ENCODE measurements at regions not wholly inside any gene's neighbourhood (a gene's known extent, or its start where the extent isn't known, plus 50 kb on each side); places are given as distances from the start of the nearest gene placed in this dataset.

GRCh38 chr2:234403751-234404150 lies 93.1 kb downstream of the ARL4C start:
- TF ChIP-seq, protein P1, sequence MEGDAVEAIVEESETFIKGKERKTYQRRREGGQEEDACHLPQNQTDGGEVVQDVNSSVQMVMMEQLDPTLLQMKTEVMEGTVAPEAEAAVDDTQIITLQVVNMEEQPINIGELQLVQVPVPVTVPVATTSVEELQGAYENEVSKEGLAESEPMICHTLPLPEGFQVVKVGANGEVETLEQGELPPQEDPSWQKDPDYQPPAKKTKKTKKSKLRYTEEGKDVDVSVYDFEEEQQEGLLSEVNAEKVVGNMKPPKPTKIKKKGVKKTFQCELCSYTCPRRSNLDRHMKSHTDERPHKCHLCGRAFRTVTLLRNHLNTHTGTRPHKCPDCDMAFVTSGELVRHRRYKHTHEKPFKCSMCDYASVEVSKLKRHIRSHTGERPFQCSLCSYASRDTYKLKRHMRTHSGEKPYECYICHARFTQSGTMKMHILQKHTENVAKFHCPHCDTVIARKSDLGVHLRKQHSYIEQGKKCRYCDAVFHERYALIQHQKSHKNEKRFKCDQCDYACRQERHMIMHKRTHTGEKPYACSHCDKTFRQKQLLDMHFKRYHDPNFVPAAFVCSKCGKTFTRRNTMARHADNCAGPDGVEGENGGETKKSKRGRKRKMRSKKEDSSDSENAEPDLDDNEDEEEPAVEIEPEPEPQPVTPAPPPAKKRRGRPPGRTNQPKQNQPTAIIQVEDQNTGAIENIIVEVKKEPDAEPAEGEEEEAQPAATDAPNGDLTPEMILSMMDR (IDR thresholded peaks at IDR 0.05; ENCODE audit: low read length), result no peak
- no peak for TF ChIP-seq EZH2 (IDR thresholded peaks at IDR 0.05; ENCODE audit: borderline replicate concordance, low read length)
- Histone ChIP-seq H3K4me2 (ENCODE audit: low read length) (no peak overlapping the region), H4K20me1 (ENCODE audit: insufficient read depth, low read length) (no peaks in the 10 kb centered on the region), H3K9ac (ENCODE audit: low read length) (no peak overlapping the region), H3K79me2 (ENCODE audit: insufficient read depth, low read length) (no peaks in the 10 kb centered on the region), H3K36me3 (ENCODE audit: insufficient read depth, low read length) (no peaks in the 10 kb centered on the region), H2AFZ (ENCODE audit: low read length) (no peak overlapping the region), H3K27me3 (ENCODE audit: insufficient read depth, low read length) (no peaks in the 10 kb centered on the region), H3K9me3 (ENCODE audit: low read length) (no peaks in the 10 kb centered on the region), H3K9me2 (ENCODE audit: low read depth, low read length) (no peaks in the 10 kb centered on the region), H3K4me3 (ENCODE audit: low read depth, low read length, poor library complexity, severe bottlenecking) (no peak overlapping the region), H3K4me1 (ENCODE audit: insufficient read depth, low read length, severe bottlenecking) (no peaks in the 10 kb centered on the region), H3F3A (ENCODE audit: insufficient read depth, low read length) (no peaks in the 10 kb centered on the region), H3K27ac (ENCODE audit: low read depth, low read length, poor library complexity, severe bottlenecking) (no peak overlapping the region)

DNA sequence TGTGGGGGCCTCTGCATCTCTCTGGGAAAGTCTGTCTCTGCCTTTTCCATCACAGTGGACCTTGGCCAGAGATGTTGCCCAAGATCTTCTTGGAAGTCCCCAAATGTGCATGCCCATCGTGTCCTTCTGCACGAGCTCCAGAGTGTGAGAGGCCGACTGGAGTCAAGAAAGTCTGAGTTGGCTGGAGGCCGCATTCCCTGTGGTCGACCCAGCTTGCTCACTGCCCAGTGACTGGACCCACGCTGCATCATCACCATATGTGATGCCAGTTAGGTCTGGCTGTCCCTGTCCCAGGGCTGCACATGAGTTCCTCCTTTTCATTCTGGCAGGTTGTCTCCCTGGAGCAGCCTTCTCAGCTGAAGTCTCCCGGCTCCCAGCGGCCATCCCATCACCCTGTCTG lies 93.8 kb downstream of the ARL4C start:
- Histone ChIP-seq H3K27ac (ENCODE audit: low read depth, low read length, poor library complexity, severe bottlenecking) (no peak overlapping the region), H3K9ac (ENCODE audit: low read length) (no peak overlapping the region), H3K79me2 (ENCODE audit: insufficient read depth, low read length) (no peaks in the 10 kb centered on the region), H3K4me2 (ENCODE audit: low read length) (no peak overlapping the region), H3K27me3 (ENCODE audit: insufficient read depth, low read length) (no peaks in the 10 kb centered on the region), H3K9me2 (ENCODE audit: low read depth, low read length) (no peaks in the 10 kb centered on the region), H3F3A (ENCODE audit: insufficient read depth, low read length) (no peaks in the 10 kb centered on the region), H3K9me3 (ENCODE audit: low read length) (no peaks in the 10 kb centered on the region), H3K4me1 (ENCODE audit: insufficient read depth, low read length, severe bottlenecking) (no peaks in the 10 kb centered on the region), H3K4me3 (ENCODE audit: low read depth, low read length, poor library complexity, severe bottlenecking) (no peak overlapping the region), H2AFZ (ENCODE audit: low read length) (no peak overlapping the region), H3K36me3 (ENCODE audit: insufficient read depth, low read length) (no peaks in the 10 kb centered on the region), H4K20me1 (ENCODE audit: insufficient read depth, low read length) (no peaks in the 10 kb centered on the region)
- no peak for TF ChIP-seq EZH2 (IDR thresholded peaks at IDR 0.05; ENCODE audit: borderline replicate concordance, low read length)
- TF ChIP-seq, protein P1 (IDR thresholded peaks at IDR 0.05; ENCODE audit: low read length), result no peak

- no peaks in the 10 kb centered on the region for H3K9me2 ChIP-seq (ENCODE audit: low read depth, low read length)
- TF ChIP-seq EZH2 (IDR thresholded peaks at IDR 0.05; ENCODE audit: borderline replicate concordance, low read length), result no peak
- TF ChIP-seq, protein P1 (IDR thresholded peaks at IDR 0.05; ENCODE audit: low read length), result no peak
- H2AFZ ChIP-seq (ENCODE audit: low read length), result no peak overlapping the region
- H3K4me1 ChIP-seq (ENCODE audit: insufficient read depth, low read length, severe bottlenecking), result no peaks in the 10 kb centered on the region
- H3K36me3 ChIP-seq (ENCODE audit: insufficient read depth, low read length), result no peaks in the 10 kb centered on the region
- no peaks in the 10 kb centered on the region for H3K9me3 ChIP-seq (ENCODE audit: low read length)
- H3K27ac ChIP-seq (ENCODE audit: low read depth, low read length, poor library complexity, severe bottlenecking), result no peak overlapping the region
- H3K9ac ChIP-seq (ENCODE audit: low read length), result no peak overlapping the region
- H3K79me2 ChIP-seq (ENCODE audit: insufficient read depth, low read length), result no peaks in the 10 kb centered on the region
- no peaks in the 10 kb centered on the region for H3F3A ChIP-seq (ENCODE audit: insufficient read depth, low read length)
- H3K4me2 ChIP-seq (ENCODE audit: low read length), result no peak overlapping the region
- no peaks in the 10 kb centered on the region for H3K27me3 ChIP-seq (ENCODE audit: insufficient read depth, low read length)
- H4K20me1 ChIP-seq (ENCODE audit: insufficient read depth, low read length), result no peaks in the 10 kb centered on the region
- no peak overlapping the region for H3K4me3 ChIP-seq (ENCODE audit: low read depth, low read length, poor library complexity, severe bottlenecking)
Observed at GRCh38 chr2:234401426-234401825, 95.5 kb downstream of the ARL4C start.
